D721Med (cell line): ENCODE measurements at regions not wholly inside any gene's neighbourhood (a gene's known extent, or its start where the extent isn't known, plus 50 kb on each side); places are given as distances from the start of the nearest gene placed in this dataset.

Experiments
- DNase-seq: peaks from one replicate; pipeline ENCODE4 v3.0.0; 2011; ENCODE audit warnings: low spot score; ENCODE audit not compliant: insufficient read length
- FAIRE-seq: peaks from 2 replicates; lab custom pipeline; 2011; peaks lifted over from hg19 to GRCh38; lab: Jason Lieb, UNC
- TF ChIP-seq, protein P1 (sequence below): IDR thresholded peaks from 2 replicates; pipeline ENCODE4 v1.5.1; 2012; ENCODE audit warnings: mild to moderate bottlenecking, control low read depth; ENCODE audit not compliant: insufficient read depth; ENCODE audit errors: missing control alignments

DNA sequence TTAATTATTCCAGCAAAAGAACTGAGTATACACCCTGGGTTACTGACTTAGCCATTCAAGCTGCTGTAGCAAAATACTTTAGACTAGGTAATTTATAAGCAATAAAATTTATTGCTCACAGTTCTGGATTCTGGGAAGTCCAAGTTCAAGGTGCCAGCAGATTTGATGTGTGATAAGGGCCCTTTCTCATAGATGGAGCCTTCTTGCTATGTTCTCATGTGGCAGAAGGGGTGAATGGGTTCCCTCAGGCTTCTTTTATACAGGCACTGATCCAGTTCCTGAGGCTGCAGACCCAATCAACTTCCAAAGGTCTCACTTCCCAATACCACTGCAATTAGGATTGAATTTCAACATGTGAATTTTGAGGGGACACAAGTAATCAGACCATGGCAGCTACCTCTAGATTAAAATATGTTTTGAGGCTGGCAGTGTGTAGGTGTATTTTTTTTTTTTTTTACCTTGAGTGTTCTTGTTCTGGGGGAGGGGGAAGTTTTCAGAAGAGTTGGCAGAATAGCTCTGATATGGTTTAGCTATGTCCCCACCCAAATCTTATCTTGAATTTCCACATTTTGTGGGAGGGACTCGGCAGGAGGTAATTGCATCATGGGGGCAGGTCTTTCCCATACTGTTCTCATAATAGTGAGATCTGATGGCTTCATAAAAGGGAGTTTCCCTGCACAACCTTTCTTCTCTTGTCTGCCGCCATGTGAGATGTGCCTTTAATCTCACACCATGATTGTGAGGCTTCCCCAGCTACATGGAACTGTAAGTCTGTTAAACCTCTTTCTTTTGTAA, 178.2 kb downstream of the RASSF9 start:
- DNase-seq, result no peak
- FAIRE-seq, result no peak
- TF ChIP-seq, protein P1, sequence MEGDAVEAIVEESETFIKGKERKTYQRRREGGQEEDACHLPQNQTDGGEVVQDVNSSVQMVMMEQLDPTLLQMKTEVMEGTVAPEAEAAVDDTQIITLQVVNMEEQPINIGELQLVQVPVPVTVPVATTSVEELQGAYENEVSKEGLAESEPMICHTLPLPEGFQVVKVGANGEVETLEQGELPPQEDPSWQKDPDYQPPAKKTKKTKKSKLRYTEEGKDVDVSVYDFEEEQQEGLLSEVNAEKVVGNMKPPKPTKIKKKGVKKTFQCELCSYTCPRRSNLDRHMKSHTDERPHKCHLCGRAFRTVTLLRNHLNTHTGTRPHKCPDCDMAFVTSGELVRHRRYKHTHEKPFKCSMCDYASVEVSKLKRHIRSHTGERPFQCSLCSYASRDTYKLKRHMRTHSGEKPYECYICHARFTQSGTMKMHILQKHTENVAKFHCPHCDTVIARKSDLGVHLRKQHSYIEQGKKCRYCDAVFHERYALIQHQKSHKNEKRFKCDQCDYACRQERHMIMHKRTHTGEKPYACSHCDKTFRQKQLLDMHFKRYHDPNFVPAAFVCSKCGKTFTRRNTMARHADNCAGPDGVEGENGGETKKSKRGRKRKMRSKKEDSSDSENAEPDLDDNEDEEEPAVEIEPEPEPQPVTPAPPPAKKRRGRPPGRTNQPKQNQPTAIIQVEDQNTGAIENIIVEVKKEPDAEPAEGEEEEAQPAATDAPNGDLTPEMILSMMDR, result no peak

DNA sequence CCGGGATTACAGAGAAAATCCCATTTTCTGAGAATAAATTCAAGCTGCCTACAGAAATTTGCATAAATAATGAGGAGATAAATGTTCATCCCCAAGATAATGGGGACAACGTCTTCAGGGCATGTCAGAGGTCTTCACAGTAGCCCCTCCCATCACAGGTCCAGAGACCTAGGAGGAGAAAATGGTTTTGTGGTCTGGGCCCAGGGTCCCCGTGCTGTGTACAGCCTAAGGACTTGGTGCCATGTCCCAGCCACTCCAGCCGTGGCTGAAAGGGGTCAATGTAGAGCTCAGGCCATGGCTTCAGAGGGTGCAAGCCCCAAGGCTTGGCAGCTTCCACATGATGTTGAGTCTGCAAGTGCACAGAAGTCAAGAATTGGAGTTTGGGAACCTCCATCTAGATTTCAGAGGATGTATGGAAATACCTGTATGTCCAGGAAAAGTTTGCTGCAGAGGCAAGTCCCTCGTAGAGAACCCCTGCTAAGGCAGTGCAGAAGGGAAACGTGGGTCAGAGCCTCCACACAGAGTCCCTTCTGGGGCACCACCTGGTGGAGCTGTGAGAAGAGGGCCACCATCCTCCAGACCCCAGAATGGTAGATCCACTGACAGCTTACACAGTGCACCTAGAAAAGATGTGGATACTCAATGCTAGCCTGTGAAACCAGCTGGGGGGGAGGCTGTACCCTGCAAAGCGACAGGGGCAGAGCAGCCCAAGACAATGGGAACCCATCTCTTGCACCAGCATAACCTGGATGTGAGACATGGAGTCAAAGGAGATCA, 176.3 kb downstream of the RASSF9 start:
- TF ChIP-seq, protein P1, result no peak
- DNase-seq (no peak), FAIRE-seq (no peak)

DNA sequence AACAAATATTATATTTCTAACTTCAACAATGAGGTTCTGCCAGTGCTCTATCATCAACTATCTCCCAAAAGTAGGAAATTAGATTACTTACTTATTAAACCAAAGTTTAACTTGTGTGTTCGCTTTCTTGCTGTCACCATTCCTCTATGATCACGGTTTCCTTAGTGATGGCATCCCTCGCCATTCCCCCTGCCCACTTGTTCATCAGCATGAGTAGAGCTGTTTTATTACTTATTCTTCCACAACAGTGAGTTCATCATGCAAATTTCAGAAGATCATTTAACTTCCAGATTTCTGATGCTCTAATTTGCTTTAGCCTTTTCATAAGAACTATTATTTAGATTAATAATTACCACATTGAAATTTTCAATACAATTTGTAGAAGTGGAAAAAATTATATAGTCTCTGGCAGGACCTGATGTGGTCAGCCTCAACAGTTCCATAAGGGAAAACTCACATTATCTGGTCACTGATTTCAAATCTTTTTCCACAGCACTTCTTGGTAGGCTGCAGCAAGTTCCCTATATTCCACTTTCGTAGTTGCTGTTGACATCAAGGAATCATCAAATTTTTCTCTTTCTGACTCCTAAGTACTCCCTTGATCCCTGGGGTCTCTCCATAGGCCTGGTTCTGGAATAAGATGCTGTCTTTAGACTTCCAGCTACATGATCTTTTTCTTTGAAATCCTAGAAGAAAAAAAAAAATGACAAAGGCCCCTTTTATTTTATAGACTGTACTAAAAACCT, 174.6 kb downstream of the RASSF9 start:
- no peak for DNase-seq
- TF ChIP-seq, protein P1, result no peak
- FAIRE-seq, result no peak

DNA sequence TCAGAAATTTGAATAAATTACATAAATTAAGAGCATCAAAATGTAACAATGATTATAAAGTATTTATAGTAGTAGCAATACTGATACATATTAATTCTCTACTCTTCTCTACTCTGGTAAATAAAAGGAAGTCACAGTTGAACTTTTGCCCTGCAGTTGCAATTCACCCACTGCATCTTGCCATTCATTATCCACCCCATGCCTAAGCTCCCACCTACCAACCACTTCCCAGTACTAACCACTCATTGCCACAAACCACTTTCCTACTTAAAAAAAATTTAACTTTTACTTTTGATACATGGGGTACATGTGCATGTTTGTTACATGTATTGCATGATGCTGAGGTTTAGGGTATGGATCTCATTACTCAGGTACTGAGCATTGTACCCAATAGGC, 174.0 kb downstream of the RASSF9 start:
- DNase-seq (no peak), FAIRE-seq (no peak)
- TF ChIP-seq, protein P1, result no peak

DNA sequence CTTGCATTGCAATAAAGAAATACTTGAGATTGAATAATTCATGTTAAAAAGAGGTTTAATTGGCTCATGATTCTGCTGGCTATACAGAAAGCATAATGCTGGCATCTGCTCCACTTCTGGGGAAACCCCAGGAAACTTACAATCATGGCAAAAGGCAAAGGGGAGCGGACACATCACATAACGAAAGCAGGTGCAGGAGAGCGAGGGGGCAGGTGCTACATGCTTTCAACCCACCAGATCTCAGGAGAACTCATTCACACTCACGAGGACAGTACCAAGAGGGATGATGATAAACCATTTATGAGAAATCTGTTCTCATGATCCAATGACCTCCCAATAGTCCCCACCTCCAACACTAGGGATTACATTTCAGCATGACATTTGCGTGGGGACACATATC, 172.6 kb downstream of the RASSF9 start:
- FAIRE-seq, result no peak
- DNase-seq, result no peak
- TF ChIP-seq, protein P1, result no peak

DNA sequence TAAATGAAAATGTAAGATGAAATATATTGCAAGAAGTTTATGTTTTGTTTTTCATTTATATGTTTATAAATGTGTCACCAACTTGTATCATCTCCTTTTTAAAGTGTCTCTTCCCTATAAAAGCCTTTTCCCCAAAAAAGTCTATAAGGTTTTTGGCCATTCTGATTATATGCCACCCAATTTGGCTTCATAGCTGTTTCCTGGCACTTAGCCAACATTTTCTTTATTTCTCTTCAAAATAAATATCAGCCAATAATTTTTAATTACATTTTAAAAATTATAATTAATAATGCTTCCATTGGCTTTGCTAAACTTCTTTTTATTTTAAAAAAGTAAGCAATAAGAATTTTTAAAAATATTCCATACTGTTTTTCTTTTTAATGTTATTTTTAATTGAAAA, 171.8 kb downstream of the RASSF9 start:
- no peak for FAIRE-seq

More for the DNA sequence above, 171.8 kb downstream of the RASSF9 start:
- TF ChIP-seq, protein P1, result no peak
- no peak for DNase-seq
